WTC11 (cell line): ENCODE measurements at regions not wholly inside any gene's neighbourhood (a gene's known extent, or its start where the extent isn't known, plus 50 kb on each side); places are given as distances from the start of the nearest gene placed in this dataset.
"Not testable (repeated sequence)": the region's sequence is repeated elsewhere in the genome, so short reads cannot be mapped to it uniquely, and the experiment has no call there.

Experiments
- ATAC-seq: fragments of 200-7000 bp; cut with Tn5 transposase; 2 replicates; pipeline ENCODE4 v1.10.0; 2021; ENCODE audit warnings: mild to moderate bottlenecking, moderate library complexity
- CTCF ChIA-PET: fragments of 300-600 bp; sonication (Branson Sonifier 250); formaldehyde crosslinking; loops from one replicate; lab custom pipeline; 2021; ENCODE audit warnings: antibody characterized with exemption; lab: Charles Lee
- POLR2A ChIA-PET: fragments of 350-600 bp; sonication (Branson Sonifier 250); formaldehyde crosslinking; loops from one replicate; lab custom pipeline; 2021; ENCODE audit warnings: antibody characterized with exemption; lab: Charles Lee
- DNase-seq: peaks from one replicate; pipeline ENCODE4 v3.0.0; 2021; ENCODE audit warnings: low spot score
- H3K27ac Mint-ChIP-seq: 2 replicates; pipeline ENCODE4 v1.8.0; 2021; ENCODE audit warnings: mixed read lengths
- H3K27me3 Mint-ChIP-seq: 2 replicates; pipeline ENCODE4 v1.8.0; 2021; ENCODE audit warnings: low read depth, mild to moderate bottlenecking, moderate library complexity, mixed read lengths
- H3K36me3 Mint-ChIP-seq: 2 replicates; pipeline ENCODE4 v1.8.0; 2021; ENCODE audit warnings: mixed read lengths
- H3K4me1 Mint-ChIP-seq: 2 replicates; pipeline ENCODE4 v1.8.0; 2022; ENCODE audit warnings: mixed read lengths
- H3K4me3 Mint-ChIP-seq: 2 replicates; pipeline ENCODE4 v1.8.0; 2021; ENCODE audit warnings: mild to moderate bottlenecking, moderate library complexity, mixed read lengths
- H3K9me3 Mint-ChIP-seq: 2 replicates; pipeline ENCODE4 v1.8.0; 2021; ENCODE audit warnings: mixed read lengths
- CREM ChIP-seq: sonication (generic); formaldehyde crosslinking; IDR thresholded peaks from 2 replicates; pipeline ENCODE4 v1.8.1; 2022; ENCODE audit warnings: mild to moderate bottlenecking, missing genetic modification reagents, moderate library complexity
- FOXJ3 ChIP-seq: sonication (generic); formaldehyde crosslinking; IDR thresholded peaks from 2 replicates; pipeline ENCODE4 v1.9.0; 2021; ENCODE audit warnings: missing genetic modification reagents, mild to moderate bottlenecking, borderline replicate concordance
- FOXK1 ChIP-seq: sonication (generic); formaldehyde crosslinking; IDR thresholded peaks from 2 replicates; pipeline ENCODE4 v1.8.0; 2022; ENCODE audit warnings: mild to moderate bottlenecking, moderate library complexity, missing genetic modification reagents
- KAT7 ChIP-seq: sonication (generic); formaldehyde crosslinking; IDR thresholded peaks from 2 replicates; pipeline ENCODE4 v1.8.1; 2023; ENCODE audit warnings: missing genetic modification reagents, mild to moderate bottlenecking, borderline replicate concordance
- SOX15 ChIP-seq: fragments of 250-450 bp; sonication (Bioruptor Pico); IDR thresholded peaks from 2 replicates; pipeline ENCODE4 v1.9.0; 2021; ENCODE audit warnings: mild to moderate bottlenecking
- ZNF121 ChIP-seq: sonication (generic); formaldehyde crosslinking; IDR thresholded peaks from 2 replicates; pipeline ENCODE4 v1.8.0; 2023; ENCODE audit warnings: missing genetic modification reagents
- ZNF138 ChIP-seq: sonication (generic); formaldehyde crosslinking; conservative IDR thresholded peaks from 2 replicates; pipeline ENCODE4 v1.8.1; 2022; ENCODE audit warnings: mild to moderate bottlenecking, moderate library complexity, missing genetic modification reagents
- TF ChIP-seq, protein P1 (sequence below): sonication (generic); formaldehyde crosslinking; conservative IDR thresholded peaks from 2 replicates; pipeline ENCODE4 v1.8.1; 2022; ENCODE audit warnings: mild to moderate bottlenecking, missing genetic modification reagents
- TF ChIP-seq, protein P2 (sequence below): sonication (generic); formaldehyde crosslinking; IDR thresholded peaks from 2 replicates; pipeline ENCODE4 v1.8.0; 2022; ENCODE audit warnings: mild to moderate bottlenecking, missing genetic modification reagents
- TF ChIP-seq, protein P3 (sequence below): sonication (generic); formaldehyde crosslinking; IDR thresholded peaks from 2 replicates; pipeline ENCODE4 v1.8.1; 2022; ENCODE audit warnings: missing genetic modification reagents, borderline replicate concordance
- TF ChIP-seq, protein P4 (sequence below): sonication (generic); formaldehyde crosslinking; IDR thresholded peaks from 2 replicates; pipeline ENCODE4 v1.8.1; 2022; ENCODE audit warnings: mild to moderate bottlenecking, missing genetic modification reagents, moderate library complexity, borderline replicate concordance
- TF ChIP-seq, protein P5 (sequence below): sonication (generic); formaldehyde crosslinking; IDR thresholded peaks from 2 replicates; pipeline ENCODE4 v1.8.0; 2022; ENCODE audit warnings: mild to moderate bottlenecking, missing genetic modification reagents
- TF ChIP-seq, protein P6 (sequence below): sonication (generic); formaldehyde crosslinking; IDR thresholded peaks from 2 replicates; pipeline ENCODE4 v1.8.1; 2022; ENCODE audit warnings: low read depth, missing genetic modification reagents, borderline replicate concordance

DNA sequence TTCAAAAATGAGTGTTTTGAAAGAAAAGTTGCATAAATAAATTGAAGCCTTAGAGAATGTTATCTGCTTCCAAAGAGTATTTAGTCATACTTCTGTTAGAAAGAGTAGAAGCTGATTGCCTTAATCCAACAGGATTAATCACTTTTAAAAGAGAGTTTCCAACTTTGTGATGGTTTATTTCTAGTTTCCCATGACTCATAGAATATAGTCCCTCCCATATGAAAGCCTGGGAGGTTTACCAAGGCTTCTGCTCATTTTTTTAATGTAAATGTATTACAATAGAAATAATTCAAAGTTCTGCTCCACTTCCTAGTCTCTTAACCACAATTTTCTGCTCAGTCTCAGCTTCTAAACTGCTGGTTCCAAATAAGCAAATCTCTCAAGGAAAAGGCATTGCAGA, 118.0 kb upstream of the IRAK1BP1 start:
- DNase-seq, result no peak
- ATAC-seq, result no peak
- Mint-ChIP-seq H3K27me3 (no peaks in the 10 kb centered on the region), H3K4me3 (no peak overlapping the region), H3K4me1 (no peaks in the 10 kb centered on the region), H3K27ac (no peak overlapping the region), H3K36me3 (peaks cover 29% of the 10 kb centered on the region), H3K9me3 (peaks cover 54% of the 10 kb centered on the region)
- TF ChIP-seq, protein P1, sequence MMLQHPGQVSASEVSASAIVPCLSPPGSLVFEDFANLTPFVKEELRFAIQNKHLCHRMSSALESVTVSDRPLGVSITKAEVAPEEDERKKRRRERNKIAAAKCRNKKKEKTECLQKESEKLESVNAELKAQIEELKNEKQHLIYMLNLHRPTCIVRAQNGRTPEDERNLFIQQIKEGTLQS (CRISPR knock-in tag), result no peak
- no peak for TF ChIP-seq FOXK1 (CRISPR knock-in tag)
- TF ChIP-seq, protein P2, sequence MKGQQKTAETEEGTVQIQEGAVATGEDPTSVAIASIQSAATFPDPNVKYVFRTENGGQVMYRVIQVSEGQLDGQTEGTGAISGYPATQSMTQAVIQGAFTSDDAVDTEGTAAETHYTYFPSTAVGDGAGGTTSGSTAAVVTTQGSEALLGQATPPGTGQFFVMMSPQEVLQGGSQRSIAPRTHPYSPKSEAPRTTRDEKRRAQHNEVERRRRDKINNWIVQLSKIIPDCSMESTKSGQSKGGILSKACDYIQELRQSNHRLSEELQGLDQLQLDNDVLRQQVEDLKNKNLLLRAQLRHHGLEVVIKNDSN (CRISPR knock-in tag), result no peak
- TF ChIP-seq, protein P3, sequence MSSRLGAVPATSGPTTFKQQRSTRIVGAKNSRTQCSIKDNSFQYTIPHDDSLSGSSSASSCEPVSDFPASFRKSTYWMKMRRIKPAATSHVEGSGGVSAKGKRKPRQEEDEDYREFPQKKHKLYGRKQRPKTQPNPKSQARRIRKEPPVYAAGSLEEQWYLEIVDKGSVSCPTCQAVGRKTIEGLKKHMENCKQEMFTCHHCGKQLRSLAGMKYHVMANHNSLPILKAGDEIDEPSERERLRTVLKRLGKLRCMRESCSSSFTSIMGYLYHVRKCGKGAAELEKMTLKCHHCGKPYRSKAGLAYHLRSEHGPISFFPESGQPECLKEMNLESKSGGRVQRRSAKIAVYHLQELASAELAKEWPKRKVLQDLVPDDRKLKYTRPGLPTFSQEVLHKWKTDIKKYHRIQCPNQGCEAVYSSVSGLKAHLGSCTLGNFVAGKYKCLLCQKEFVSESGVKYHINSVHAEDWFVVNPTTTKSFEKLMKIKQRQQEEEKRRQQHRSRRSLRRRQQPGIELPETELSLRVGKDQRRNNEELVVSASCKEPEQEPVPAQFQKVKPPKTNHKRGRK (CRISPR knock-in tag), result no peak
- no peak for TF ChIP-seq KAT7 (CRISPR knock-in tag)
- TF ChIP-seq, protein P4, sequence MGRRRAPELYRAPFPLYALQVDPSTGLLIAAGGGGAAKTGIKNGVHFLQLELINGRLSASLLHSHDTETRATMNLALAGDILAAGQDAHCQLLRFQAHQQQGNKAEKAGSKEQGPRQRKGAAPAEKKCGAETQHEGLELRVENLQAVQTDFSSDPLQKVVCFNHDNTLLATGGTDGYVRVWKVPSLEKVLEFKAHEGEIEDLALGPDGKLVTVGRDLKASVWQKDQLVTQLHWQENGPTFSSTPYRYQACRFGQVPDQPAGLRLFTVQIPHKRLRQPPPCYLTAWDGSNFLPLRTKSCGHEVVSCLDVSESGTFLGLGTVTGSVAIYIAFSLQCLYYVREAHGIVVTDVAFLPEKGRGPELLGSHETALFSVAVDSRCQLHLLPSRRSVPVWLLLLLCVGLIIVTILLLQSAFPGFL (CRISPR knock-in tag), result no peak
- no peak for TF ChIP-seq ZNF121 (CRISPR knock-in tag)
- TF ChIP-seq ZNF138 (CRISPR knock-in tag), result no peak
- TF ChIP-seq, protein P5, sequence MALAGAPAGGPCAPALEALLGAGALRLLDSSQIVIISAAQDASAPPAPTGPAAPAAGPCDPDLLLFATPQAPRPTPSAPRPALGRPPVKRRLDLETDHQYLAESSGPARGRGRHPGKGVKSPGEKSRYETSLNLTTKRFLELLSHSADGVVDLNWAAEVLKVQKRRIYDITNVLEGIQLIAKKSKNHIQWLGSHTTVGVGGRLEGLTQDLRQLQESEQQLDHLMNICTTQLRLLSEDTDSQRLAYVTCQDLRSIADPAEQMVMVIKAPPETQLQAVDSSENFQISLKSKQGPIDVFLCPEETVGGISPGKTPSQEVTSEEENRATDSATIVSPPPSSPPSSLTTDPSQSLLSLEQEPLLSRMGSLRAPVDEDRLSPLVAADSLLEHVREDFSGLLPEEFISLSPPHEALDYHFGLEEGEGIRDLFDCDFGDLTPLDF (CRISPR knock-in tag), result no peak
- TF ChIP-seq FOXJ3 (CRISPR knock-in tag), result no peak
- POLR2A ChIA-PET, result no interaction called here
- CTCF ChIA-PET, result no interaction called here

DNA sequence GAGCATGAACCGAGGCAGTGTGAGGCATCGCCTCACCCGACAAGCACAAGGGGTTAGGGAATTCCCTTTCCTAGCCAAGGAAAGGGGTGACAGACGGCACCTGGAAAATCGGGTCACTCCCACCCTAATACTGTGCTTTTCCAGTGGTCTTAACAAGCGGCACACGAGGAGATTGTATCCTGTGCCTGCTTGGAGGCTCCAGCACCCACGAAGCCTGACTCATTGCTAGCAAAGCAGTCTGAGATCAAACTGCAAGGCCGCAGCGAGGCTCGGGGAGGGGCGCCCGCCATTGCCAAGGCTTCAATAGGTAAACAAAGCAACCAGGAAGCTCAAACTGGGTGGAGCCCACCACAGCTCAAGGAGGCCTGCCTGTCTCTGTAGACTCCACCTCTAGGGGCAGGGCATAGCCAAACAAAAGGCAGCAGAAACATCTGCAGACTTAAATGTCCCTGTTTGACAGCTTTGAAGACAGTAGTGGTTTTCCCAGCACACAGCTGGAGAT, 109.0 kb upstream of the IRAK1BP1 start:
- H3K27ac Mint-ChIP-seq, CTCF ChIA-PET, DNase-seq, H3K4me3 Mint-ChIP-seq, H3K27me3 Mint-ChIP-seq, H3K4me1 Mint-ChIP-seq, POLR2A ChIA-PET, ATAC-seq: not testable (repeated sequence)
- Mint-ChIP-seq H3K9me3 (peaks cover 57% of the 10 kb centered on the region), H3K36me3 (peaks cover 35% of the 10 kb centered on the region)

DNA sequence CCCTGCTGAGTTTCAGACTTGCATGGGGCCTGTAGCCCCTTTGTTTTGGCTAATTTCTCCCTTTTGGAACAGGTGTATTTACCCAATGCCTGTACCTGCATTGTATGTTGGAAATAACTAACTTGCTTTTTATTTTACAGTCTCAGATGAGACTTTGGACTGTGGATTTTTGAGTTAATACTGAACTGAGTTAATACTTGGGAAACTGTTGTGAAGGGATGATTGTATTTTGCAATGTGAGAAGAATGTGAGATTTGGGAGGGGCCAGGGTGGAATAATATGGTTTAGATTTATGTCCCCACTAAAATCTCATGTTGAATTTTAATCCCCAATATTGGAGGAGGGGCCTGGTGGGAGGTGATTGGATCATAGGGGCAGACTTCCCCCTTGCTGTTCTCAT, 99.1 kb upstream of the IRAK1BP1 start:
- Mint-ChIP-seq H3K9me3 (peaks cover 31% of the 10 kb centered on the region), H3K4me3 (no peak overlapping the region), H3K36me3 (peaks cover 8% of the 10 kb centered on the region; the same call in 1 of the 2 replicates), H3K27me3 (no peaks in the 10 kb centered on the region), H3K27ac (no peak overlapping the region), H3K4me1 (peaks cover 11% of the 10 kb centered on the region)
- POLR2A ChIA-PET, result no interaction called here
- DNase-seq, result no peak
- no peak for ATAC-seq
- TF ChIP-seq SOX15 (CRISPR knock-in tag) (no peak), CREM (CRISPR knock-in tag) (no peak), ZNF138 (CRISPR knock-in tag) (no peak)
- TF ChIP-seq, protein P6, sequence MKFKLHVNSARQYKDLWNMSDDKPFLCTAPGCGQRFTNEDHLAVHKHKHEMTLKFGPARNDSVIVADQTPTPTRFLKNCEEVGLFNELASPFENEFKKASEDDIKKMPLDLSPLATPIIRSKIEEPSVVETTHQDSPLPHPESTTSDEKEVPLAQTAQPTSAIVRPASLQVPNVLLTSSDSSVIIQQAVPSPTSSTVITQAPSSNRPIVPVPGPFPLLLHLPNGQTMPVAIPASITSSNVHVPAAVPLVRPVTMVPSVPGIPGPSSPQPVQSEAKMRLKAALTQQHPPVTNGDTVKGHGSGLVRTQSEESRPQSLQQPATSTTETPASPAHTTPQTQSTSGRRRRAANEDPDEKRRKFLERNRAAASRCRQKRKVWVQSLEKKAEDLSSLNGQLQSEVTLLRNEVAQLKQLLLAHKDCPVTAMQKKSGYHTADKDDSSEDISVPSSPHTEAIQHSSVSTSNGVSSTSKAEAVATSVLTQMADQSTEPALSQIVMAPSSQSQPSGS (CRISPR knock-in tag), result no peak
- CTCF ChIA-PET, result no interaction called here
